Spleen (tissue), 11 donors: ENCODE measurements at regions not wholly inside any gene's neighbourhood (a gene's known extent, or its start where the extent isn't known, plus 50 kb on each side); places are given as distances from the start of the nearest gene placed in this dataset.
A peak's percentile ranks its signal among the peaks of the same experiment; 100 is the strongest.
"Not testable (repeated sequence)": the region's sequence is repeated elsewhere in the genome, so short reads cannot be mapped to it uniquely, and the experiment has no call there.

Experiments
- DNase-seq: peaks from one replicate; pipeline ENCODE4 v3.0.0-alpha.2; 2020
- H3K27ac ChIP-seq, 8 donors: fragments of 200-600 bp; sonication (generic) in 7 of 8; 1 replicate in 4 of 8; 2 replicates in 4 of 8; pipeline versions ENCODE4 v1.5.0 to v1.8.0; 2016 to 2021; ENCODE audit warnings: inconsistent platforms in 4 of 8, mild to moderate bottlenecking in 4 of 8, moderate library complexity in 1 of 8
- H3K27me3 ChIP-seq, 7 donors: fragments of 200-600 bp; sonication (generic) in 6 of 7; replicated peaks in 1 of 7; 1 replicate in 4 of 7; 2 replicates in 3 of 7; pipeline versions ENCODE4 v1.5.0 to v1.8.0; 2016 to 2021; ENCODE audit warnings: inconsistent platforms in 3 of 7, mild to moderate bottlenecking in 1 of 7
- H3K36me3 ChIP-seq, 6 donors: fragments of 200-600 bp; sonication (generic) in 5 of 6; 1 replicate in 4 of 6; 2 replicates in 2 of 6; pipeline versions ENCODE4 v1.5.0 to v1.8.0; 2016 to 2021; ENCODE audit warnings: inconsistent platforms in 2 of 6
- H3K4me1 ChIP-seq, 6 donors: fragments of 200-600 bp; sonication (generic) in 5 of 6; 1 replicate in 3 of 6; 2 replicates in 3 of 6; pipeline versions ENCODE4 v1.5.0 to v1.8.0; 2016 to 2021; ENCODE audit warnings: inconsistent platforms in 3 of 6
- H3K4me3 ChIP-seq, 8 donors: fragments of 200-600 bp; sonication (generic) in 7 of 8; 1 replicate in 4 of 8; 2 replicates in 4 of 8; pipeline versions ENCODE4 v1.5.0 to v1.8.0; 2016 to 2021; ENCODE audit warnings: inconsistent platforms in 4 of 8, mild to moderate bottlenecking in 4 of 8, moderate library complexity in 2 of 8
- H3K9me3 ChIP-seq, 8 donors: fragments of 200-600 bp; sonication (generic) in 7 of 8; 1 replicate in 4 of 8; 2 replicates in 4 of 8; pipeline versions ENCODE4 v1.5.0 to v1.8.0; 2016 to 2021; ENCODE audit warnings: inconsistent platforms in 4 of 8
- CTCF ChIP-seq, 11 experiments: fragments of 200-600 bp in 7 of 11; fragments of 450-650 bp in 4 of 11; sonication (generic) in 4 of 11; IDR thresholded peaks in 8 of 11; conservative IDR thresholded peaks in 3 of 11; 1 replicate in 7 of 11; 2 replicates in 4 of 11; pipeline versions ENCODE4 v1.4.0 to v1.8.0; 2016 to 2021; ENCODE audit warnings: antibody characterized with exemption in 11 of 11, inconsistent platforms in 4 of 11, mild to moderate bottlenecking in 1 of 11
- POLR2A ChIP-seq, 3 donors: fragments of 450-650 bp; IDR thresholded peaks; one replicate each; pipeline ENCODE4 v1.5.1; 2017; ENCODE audit warnings: antibody characterized with exemption in 3 of 3, mild to moderate bottlenecking in 1 of 3
- POLR2AphosphoS5 ChIP-seq, 3 donors: sonication (generic); formaldehyde crosslinking; IDR thresholded peaks; one replicate each; pipeline ENCODE4 v1.5.1; 2017; ENCODE audit warnings: antibody characterized with exemption in 3 of 3
- WGBS, 5 donors: extraction: QIAGEN DNeasy Blood & Tissue Kit in 3 of 5; methylation state at CpG; one replicate each; pipeline versions ENCODE4 v1.1.5 to v1.1.7; 2013 to 2018; 5-methylcytosine and 5-hydroxymethylcytosine counted together
- intact Hi-C: fragments of 100-400 bp; cut with DNase I; formaldehyde crosslinking; loops from one replicate; pipeline ENCODE4 v1.15.0; 2023; ENCODE audit warnings: low total_unique reads
- donor health status: healthy with polysubstance abuse.
- donor health status: DM: no; HTN: no; CAD: no; lungs with moderate emphysema.
- donor health status: DM: no; HTN: no; CAD: no.
- donor health status: Bipolar disorder and iron deficiency.
- donor health status: healthy.
- donor health status: DM: no; HTN: no; CAD: no.
- donor health status: DM: yes; HTN: yes; CAD: no.

- H3K4me1 ChIP-seq, DNase-seq, H3K27ac ChIP-seq, H3K4me3 ChIP-seq, H3K36me3 ChIP-seq, H3K27me3 ChIP-seq, H3K9me3 ChIP-seq: not testable (repeated sequence)
- intact Hi-C loops, result loop anchor here (10.0 kb wide), 1 partner anchor 693 kb away; no protein-coding TSS in a partner anchor
- 20 to 29% (median 23%) methylated on average over 4 of the region's 4 CpGs for WGBS, 5 donors
- TF ChIP-seq CTCF (IDR thresholded peaks at IDR 0.05 in 8 of 11, conservative IDR thresholded peaks at IDR 0.05 in 3 of 11), result peak in 6 of 11 experiments; percentile 14 to 63 (median 44)
Observed at GRCh38 chr21:28051649-28052048, 941.0 kb downstream of the LTN1 start.

DNA sequence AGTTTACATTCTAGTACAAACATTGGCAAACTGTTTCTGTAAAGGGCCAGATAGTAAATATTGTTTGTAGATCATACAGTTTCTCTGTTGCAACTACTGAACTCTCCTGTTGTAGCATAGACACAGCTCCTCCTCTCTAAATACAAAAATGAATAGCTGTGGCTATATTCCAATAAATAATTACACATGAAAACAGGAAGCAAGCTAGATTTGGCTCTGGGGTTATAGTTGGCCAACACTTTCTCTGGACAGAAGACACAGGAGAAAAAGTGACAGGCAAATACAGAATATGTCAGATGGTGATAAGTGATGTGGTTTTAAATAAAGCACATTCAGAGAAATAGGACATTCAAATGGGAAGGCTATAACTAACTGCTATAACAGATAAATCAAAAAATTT is 957.0 kb downstream of the LTN1 start:
- H3K27ac ChIP-seq, H3K4me1 ChIP-seq, H3K27me3 ChIP-seq, H3K36me3 ChIP-seq, DNase-seq, H3K4me3 ChIP-seq, intact Hi-C loops: not testable (repeated sequence)
- peaks cover 5 to 18% (median 13%) of the 10 kb centered on the region in 8 donors for H3K9me3 ChIP-seq

DNA sequence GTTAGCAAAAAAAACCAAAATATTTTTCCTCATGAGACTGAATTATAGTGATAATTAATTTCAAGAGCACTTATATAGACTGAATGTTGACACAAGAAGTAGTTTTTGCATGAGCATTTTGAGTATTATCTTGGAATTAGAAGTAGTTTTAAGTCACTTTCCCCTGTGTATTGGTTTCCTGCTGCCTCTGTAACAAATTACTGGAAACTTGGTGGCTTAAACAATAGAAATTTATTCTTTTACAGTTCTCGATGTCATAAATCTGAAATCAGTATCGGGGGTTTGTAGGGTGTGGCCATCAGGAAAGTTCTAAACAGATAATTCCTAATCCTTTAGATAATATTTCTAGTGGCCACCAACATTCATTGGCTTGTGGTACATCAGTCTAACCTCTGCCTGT is 957.8 kb downstream of the LTN1 start:
- 45 to 97% (median 87%) methylated on average over 2 of the region's 2 CpGs for WGBS, 5 donors
- H3K27me3 ChIP-seq, DNase-seq, intact Hi-C loops, H3K4me3 ChIP-seq, H3K36me3 ChIP-seq, H3K27ac ChIP-seq, H3K4me1 ChIP-seq: not testable (repeated sequence)
- H3K9me3 ChIP-seq, result peaks cover 6 to 25% (median 21%) of the 10 kb centered on the region in 8 donors

- 65 to 96% (median 80%) methylated on average over 4 of the region's 4 CpGs for WGBS, 5 donors
- H3K9me3 ChIP-seq, result peaks cover 6 to 30% (median 26%) of the 10 kb centered on the region in 8 donors
- intact Hi-C loops, H3K27ac ChIP-seq, DNase-seq, H3K4me1 ChIP-seq, H3K27me3 ChIP-seq, H3K36me3 ChIP-seq, H3K4me3 ChIP-seq: not testable (repeated sequence)
Observed at GRCh38 chr21:28034334-28034733, 958.3 kb downstream of the LTN1 start.

GRCh38 chr21:28032652-28033051 is 960.0 kb downstream of the LTN1 start:
- H3K27me3 ChIP-seq, H3K36me3 ChIP-seq, H3K4me3 ChIP-seq, H3K4me1 ChIP-seq, intact Hi-C loops, H3K27ac ChIP-seq, DNase-seq: not testable (repeated sequence)
- 88 to 97% (median 96%) methylated on average over 1 of the region's 1 CpG for whole genome bisulfite sequencing, 5 donors
- peaks cover 6 to 30% (median 25%) of the 10 kb centered on the region in 8 donors for H3K9me3 ChIP-seq

DNA sequence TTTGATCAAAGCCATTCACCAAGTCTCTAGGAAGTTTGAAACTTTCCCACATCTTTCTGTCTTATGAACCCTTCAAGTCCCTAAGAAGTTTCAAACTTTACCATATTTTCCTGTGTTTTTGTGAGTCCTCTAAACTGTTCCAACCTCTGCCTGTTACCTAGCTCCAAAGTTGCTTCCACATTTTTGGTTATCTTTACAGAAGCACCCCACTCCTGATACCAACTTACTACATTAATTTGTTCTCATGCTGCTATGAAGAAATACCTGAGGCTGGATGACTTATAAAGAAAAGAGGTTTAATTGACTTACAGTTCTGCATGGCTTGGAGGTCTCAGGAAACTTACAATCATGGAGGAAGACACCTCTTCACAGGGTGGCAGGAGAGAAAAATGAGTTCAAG is 961.6 kb downstream of the LTN1 start:
- H3K4me3 ChIP-seq, DNase-seq, H3K27ac ChIP-seq, H3K27me3 ChIP-seq, intact Hi-C loops, H3K4me1 ChIP-seq, H3K36me3 ChIP-seq: not testable (repeated sequence)
- peaks cover 6 to 31% (median 25%) of the 10 kb centered on the region in 8 donors for H3K9me3 ChIP-seq

- DNase-seq, result no peak
- WGBS, 5 donors, result 80 to 98% (median 92%) methylated on average over 1 of the region's 1 CpG
- no peaks in the 10 kb centered on the region for H3K27me3 ChIP-seq
- H3K36me3 ChIP-seq, result no peaks in the 10 kb centered on the region
- peaks cover 0 to 12% (median 7%) of the 10 kb centered on the region in 8 donors for H3K9me3 ChIP-seq
- H3K4me3 ChIP-seq, result no peak overlapping the region
- intact Hi-C loops, result no loop called here
- H3K4me1 ChIP-seq, result no peaks in the 10 kb centered on the region
- H3K27ac ChIP-seq, result no peak overlapping the region
- TF ChIP-seq POLR2A (IDR thresholded peaks at IDR 0.05), result no peak
- TF ChIP-seq POLR2AphosphoS5 (IDR thresholded peaks at IDR 0.05), result no peak
- no peak for TF ChIP-seq CTCF (IDR thresholded peaks at IDR 0.05 in 8 of 11, conservative IDR thresholded peaks at IDR 0.05 in 3 of 11)
Observed at GRCh38 chr21:28025111-28025510, 967.6 kb downstream of the LTN1 start.
